ENCODE measurements at regions not wholly inside any gene's neighbourhood (a gene's known extent, or its start where the extent isn't known, plus 50 kb on each side); places are given as distances from the start of the nearest gene placed in this dataset.
"Not testable (repeated sequence)": the region's sequence is repeated elsewhere in the genome, so short reads cannot be mapped to it uniquely, and the experiment has no call there.

DNA sequence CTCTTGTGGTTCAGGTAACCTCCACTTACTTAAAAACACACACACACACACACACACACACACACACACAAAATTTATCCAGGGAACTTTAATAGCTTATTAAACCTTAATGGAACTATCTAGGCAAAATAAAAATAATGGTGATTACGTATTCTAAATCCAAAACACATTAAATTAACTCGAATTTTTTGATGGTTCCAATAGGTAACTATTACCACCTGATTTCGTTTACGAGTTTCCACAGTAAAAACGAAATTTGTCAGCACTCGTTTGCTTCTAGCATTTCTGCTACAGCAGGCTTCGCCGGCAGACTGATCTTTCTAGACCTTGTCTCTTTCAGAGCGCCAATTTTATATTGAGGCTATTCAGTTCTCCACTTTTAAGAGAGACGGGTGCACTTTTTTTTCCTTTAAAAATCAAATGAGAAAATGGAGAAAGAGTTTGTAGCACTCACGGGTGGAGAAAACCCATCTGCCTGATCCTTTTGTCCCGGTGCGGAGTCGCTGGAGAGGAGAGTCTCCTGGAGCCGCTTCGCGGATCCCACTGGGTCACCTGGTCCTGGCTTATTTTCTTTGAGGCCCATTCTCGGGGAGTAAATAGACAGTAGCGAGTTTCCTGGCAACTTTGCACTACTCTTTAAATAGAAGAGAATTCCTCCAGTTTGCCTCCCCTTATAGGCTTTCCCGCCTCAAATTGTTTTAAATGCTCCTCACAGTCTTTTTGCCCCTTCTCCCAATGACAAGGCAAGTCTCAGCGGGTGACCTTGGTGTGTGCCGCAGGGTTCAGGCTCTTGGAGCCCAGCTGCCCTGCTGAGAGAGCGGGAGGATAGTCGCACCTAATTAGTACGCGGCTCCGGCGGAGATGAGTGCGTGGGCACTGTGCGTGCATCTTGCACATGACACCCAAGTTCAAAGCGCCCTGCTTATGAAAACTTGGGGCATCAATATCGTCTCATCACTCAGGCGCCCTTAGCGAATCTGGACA is 117.0 kb downstream of the KCNRG start:
- DNase-seq (ENCODE audit: extremely low spot score, unreplicated experiment): no peak
- no peak for TF ChIP-seq CTCF (IDR thresholded peaks at IDR 0.05)
- Mint-ChIP-seq H3K27me3 (ENCODE audit: unreplicated experiment) (peaks cover 49% of the 10 kb centered on the region), H3K4me3 (ENCODE audit: unreplicated experiment) (no peak overlapping the region), H3K4me1 (ENCODE audit: unreplicated experiment) (peaks cover 37% of the 10 kb centered on the region), H3K36me3 (ENCODE audit: unreplicated experiment) (no peaks in the 10 kb centered on the region), H3K27ac (ENCODE audit: unreplicated experiment) (peak overlapping the region; percentile 4), H3K9me3 (ENCODE audit: unreplicated experiment) (no peaks in the 10 kb centered on the region)

GRCh38 chr13:50132904-50133357 is 117.7 kb downstream of the KCNRG start:
- peaks cover 32% of the 10 kb centered on the region for H3K4me1 Mint-ChIP-seq (ENCODE audit: unreplicated experiment)
- no peak for TF ChIP-seq CTCF (IDR thresholded peaks at IDR 0.05)
- H3K27ac Mint-ChIP-seq (ENCODE audit: unreplicated experiment): no peak overlapping the region
- DNase-seq (ENCODE audit: extremely low spot score, unreplicated experiment): no peak
- H3K4me3 Mint-ChIP-seq (ENCODE audit: unreplicated experiment): no peak overlapping the region
- H3K36me3 Mint-ChIP-seq (ENCODE audit: unreplicated experiment): no peaks in the 10 kb centered on the region
- peaks cover 53% of the 10 kb centered on the region for H3K27me3 Mint-ChIP-seq (ENCODE audit: unreplicated experiment)
- no peaks in the 10 kb centered on the region for H3K9me3 Mint-ChIP-seq (ENCODE audit: unreplicated experiment)

GRCh38 chr13:50133358-50133953 is 118.2 kb downstream of the KCNRG start:
- Mint-ChIP-seq H3K4me1 (ENCODE audit: unreplicated experiment) (peaks cover 29% of the 10 kb centered on the region), H3K27me3 (ENCODE audit: unreplicated experiment) (peaks cover 50% of the 10 kb centered on the region), H3K4me3 (ENCODE audit: unreplicated experiment) (no peak overlapping the region)

DNA sequence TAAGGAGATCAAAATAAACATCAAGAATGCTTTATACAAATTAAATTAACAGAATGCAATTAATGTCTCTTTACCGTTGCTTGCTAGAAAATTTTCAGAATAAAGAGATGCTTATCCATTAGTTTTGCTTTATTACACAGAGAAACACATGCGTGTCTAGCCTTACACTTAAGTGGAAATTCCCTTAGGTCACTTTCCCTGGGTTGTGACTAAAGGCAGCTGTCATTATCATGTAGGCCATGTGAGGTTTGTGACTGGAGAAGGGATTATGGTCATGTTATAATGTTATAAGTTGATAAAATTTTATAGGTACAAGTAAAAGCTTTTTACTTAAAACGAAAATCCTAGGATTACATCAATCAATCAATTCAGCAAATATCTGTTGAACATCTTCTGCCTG is 121.0 kb downstream of the KCNRG start:
- no peak for TF ChIP-seq CTCF (IDR thresholded peaks at IDR 0.05)
- no peak for DNase-seq (ENCODE audit: extremely low spot score, unreplicated experiment)
- Mint-ChIP-seq H3K36me3 (ENCODE audit: unreplicated experiment) (no peaks in the 10 kb centered on the region), H3K27ac (ENCODE audit: unreplicated experiment) (no peak overlapping the region), H3K9me3 (ENCODE audit: unreplicated experiment) (no peaks in the 10 kb centered on the region), H3K27me3 (ENCODE audit: unreplicated experiment) (peaks cover 36% of the 10 kb centered on the region), H3K4me3 (ENCODE audit: unreplicated experiment) (no peak overlapping the region), H3K4me1 (ENCODE audit: unreplicated experiment) (peaks cover 17% of the 10 kb centered on the region)

More at GRCh38 chr13:50133358-50133953, 118.2 kb downstream of the KCNRG start:
- Mint-ChIP-seq H3K36me3 (ENCODE audit: unreplicated experiment) (no peaks in the 10 kb centered on the region), H3K9me3 (ENCODE audit: unreplicated experiment) (no peaks in the 10 kb centered on the region), H3K27ac (ENCODE audit: unreplicated experiment) (no peak overlapping the region)
- no peak for TF ChIP-seq CTCF (IDR thresholded peaks at IDR 0.05)
- no peak for DNase-seq (ENCODE audit: extremely low spot score, unreplicated experiment)

GRCh38 chr13:50136678-50137077 is 121.4 kb downstream of the KCNRG start:
- DNase-seq (ENCODE audit: extremely low spot score, unreplicated experiment): no peak
- Mint-ChIP-seq H3K27me3 (ENCODE audit: unreplicated experiment) (peaks cover 32% of the 10 kb centered on the region), H3K9me3 (ENCODE audit: unreplicated experiment) (no peaks in the 10 kb centered on the region), H3K36me3 (ENCODE audit: unreplicated experiment) (no peaks in the 10 kb centered on the region), H3K4me3 (ENCODE audit: unreplicated experiment) (no peak overlapping the region), H3K27ac (ENCODE audit: unreplicated experiment) (no peak overlapping the region), H3K4me1 (ENCODE audit: unreplicated experiment) (peaks cover 17% of the 10 kb centered on the region)
- TF ChIP-seq CTCF (IDR thresholded peaks at IDR 0.05): no peak

DNA sequence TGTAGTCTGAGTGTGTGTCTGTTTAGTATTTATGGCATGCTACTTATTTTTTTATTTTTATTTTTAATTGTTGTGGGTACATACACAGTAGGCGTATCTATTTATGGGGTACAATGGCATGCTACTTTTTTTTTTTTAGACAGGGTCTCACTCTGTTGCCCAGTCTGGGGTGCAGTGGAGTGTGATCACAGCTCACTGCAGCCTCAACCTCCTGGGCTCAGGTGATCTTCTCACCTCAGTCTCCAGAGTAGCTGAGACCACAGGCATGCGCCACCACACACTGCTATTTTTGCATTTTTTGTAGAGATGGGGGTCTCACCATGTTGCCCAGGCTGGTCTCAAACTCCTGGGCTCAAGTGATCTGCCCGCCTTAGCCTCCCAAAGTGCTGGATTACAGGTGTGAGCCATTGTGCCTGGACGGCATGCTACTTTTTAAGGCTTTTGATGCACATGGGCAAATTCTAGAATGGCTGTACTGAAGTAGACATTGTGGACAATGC is 124.2 kb downstream of the KCNRG start:
- H3K4me1 Mint-ChIP-seq (ENCODE audit: unreplicated experiment): peaks cover 13% of the 10 kb centered on the region
- not testable (repeated sequence) for H3K27ac Mint-ChIP-seq (ENCODE audit: unreplicated experiment); H3K27me3 Mint-ChIP-seq (ENCODE audit: unreplicated experiment); H3K4me3 Mint-ChIP-seq (ENCODE audit: unreplicated experiment); DNase-seq (ENCODE audit: extremely low spot score, unreplicated experiment); H3K36me3 Mint-ChIP-seq (ENCODE audit: unreplicated experiment); H3K9me3 Mint-ChIP-seq (ENCODE audit: unreplicated experiment)
